GM12892 (cell line): ENCODE measurements at regions not wholly inside any gene's neighbourhood (a gene's known extent, or its start where the extent isn't known, plus 50 kb on each side); places are given as distances from the start of the nearest gene placed in this dataset.

ENCODE experiments used
- POLR2A ChIP-seq: IDR thresholded peaks from 2 replicates; pipeline ENCODE4 v1.6.1; 2011; ENCODE audit warnings: low read depth, low read length, control low read depth
- POLR2AphosphoS5 ChIP-seq: IDR thresholded peaks from 2 replicates; pipeline ENCODE4 v1.6.1; 2011; ENCODE audit warnings: low read depth, low read length, control low read depth
- TAF1 ChIP-seq: IDR thresholded peaks from 2 replicates; pipeline ENCODE4 v1.6.1; 2011; ENCODE audit warnings: low read depth, mild to moderate bottlenecking, control low read depth, low read length, borderline replicate concordance

GRCh38 chr10:78729366-78729765 lies 339.4 kb upstream of the ZMIZ1 start:
- TF ChIP-seq POLR2AphosphoS5, result no peak
- TF ChIP-seq TAF1, result no peak
- TF ChIP-seq POLR2A, result no peak
